Common myeloid progenitor, CD34-positive (primary cell): ENCODE measurements at regions not wholly inside any gene's neighbourhood (a gene's known extent, or its start where the extent isn't known, plus 50 kb on each side); places are given as distances from the start of the nearest gene placed in this dataset.

Experiments
- CTCF ChIA-PET: fragments of 350-600 bp; sonication (Branson Sonifier 250); formaldehyde crosslinking; loops from one replicate; lab custom pipeline; 2021; ENCODE audit warnings: antibody characterized with exemption; lab: Charles Lee
- POLR2A ChIA-PET: fragments of 350-600 bp; sonication (Branson Sonifier 250); formaldehyde crosslinking; loops from one replicate; lab custom pipeline; 2021; ENCODE audit warnings: antibody characterized with exemption; lab: Charles Lee
- DNase-seq, 3 donors: peaks; one replicate each; pipeline versions ENCODE4 v3.0.0 to v3.0.0-alpha.2; 2013
- H3K27ac ChIP-seq, 2 experiments: 1 replicate in 1 of 2; 2 replicates in 1 of 2; pipeline ENCODE4 v1.7.0; 2013; ENCODE audit warnings: inconsistent platforms in 2 of 2, low read length in 2 of 2, mild to moderate bottlenecking in 2 of 2, low read depth in 1 of 2, moderate library complexity in 1 of 2; ENCODE audit not compliant: severe bottlenecking in 2 of 2, insufficient read depth in 1 of 2, poor library complexity in 1 of 2
- H3K27me3 ChIP-seq, 5 experiments: replicated peaks in 2 of 5; 1 replicate in 3 of 5; 2 replicates in 2 of 5; pipeline versions ENCODE4 v1.6.1 to v1.7.0; 2013; ENCODE audit warnings: low read length in 4 of 5, mild to moderate bottlenecking in 2 of 5, moderate library complexity in 2 of 5, inconsistent platforms in 1 of 5; ENCODE audit not compliant: insufficient read depth in 5 of 5, control insufficient read depth in 4 of 5
- H3K36me3 ChIP-seq, 4 experiments: 1 replicate in 2 of 4; 2 replicates in 2 of 4; pipeline versions ENCODE4 v1.6.1 to v1.7.0; 2013; ENCODE audit warnings: low read length in 3 of 4, control low read depth in 1 of 4, mild to moderate bottlenecking in 1 of 4; ENCODE audit not compliant: control insufficient read depth in 4 of 4, insufficient read depth in 4 of 4
- H3K4me1 ChIP-seq, 4 experiments: 1 replicate in 3 of 4; 2 replicates in 1 of 4; pipeline versions ENCODE4 v1.6.1 to v1.7.1; 2013; ENCODE audit warnings: low read length in 3 of 4, mild to moderate bottlenecking in 3 of 4, control low read depth in 1 of 4, inconsistent platforms in 1 of 4, moderate library complexity in 1 of 4; ENCODE audit not compliant: control insufficient read depth in 4 of 4, insufficient read depth in 4 of 4; ENCODE audit errors: control extremely low read depth in 1 of 4
- H3K4me3 ChIP-seq, 7 experiments: 1 replicate in 4 of 7; 2 replicates in 3 of 7; pipeline versions ENCODE4 v1.5.1 to v1.7.0; 2013; ENCODE audit warnings: mild to moderate bottlenecking in 7 of 7, low read length in 6 of 7, moderate library complexity in 6 of 7, inconsistent platforms in 2 of 7, low read depth in 2 of 7, control low read depth in 1 of 7; ENCODE audit not compliant: insufficient read depth in 4 of 7, control insufficient read depth in 1 of 7; ENCODE audit errors: extremely low read depth in 1 of 7
- H3K9me3 ChIP-seq, 5 experiments: 1 replicate in 4 of 5; 2 replicates in 1 of 5; pipeline versions ENCODE4 v1.6.1 to v1.7.1; 2013; ENCODE audit warnings: low read length in 4 of 5, mild to moderate bottlenecking in 2 of 5, inconsistent platforms in 1 of 5, low read depth in 1 of 5, moderate library complexity in 1 of 5; ENCODE audit not compliant: control insufficient read depth in 4 of 5, insufficient read depth in 2 of 5; ENCODE audit errors: control extremely low read depth in 1 of 5
- WGBS: methylation state at CpG from one replicate; pipeline ENCODE4 v1.1.5; 2013; ENCODE audit not compliant: insufficient coverage; 5-methylcytosine and 5-hydroxymethylcytosine counted together

DNA sequence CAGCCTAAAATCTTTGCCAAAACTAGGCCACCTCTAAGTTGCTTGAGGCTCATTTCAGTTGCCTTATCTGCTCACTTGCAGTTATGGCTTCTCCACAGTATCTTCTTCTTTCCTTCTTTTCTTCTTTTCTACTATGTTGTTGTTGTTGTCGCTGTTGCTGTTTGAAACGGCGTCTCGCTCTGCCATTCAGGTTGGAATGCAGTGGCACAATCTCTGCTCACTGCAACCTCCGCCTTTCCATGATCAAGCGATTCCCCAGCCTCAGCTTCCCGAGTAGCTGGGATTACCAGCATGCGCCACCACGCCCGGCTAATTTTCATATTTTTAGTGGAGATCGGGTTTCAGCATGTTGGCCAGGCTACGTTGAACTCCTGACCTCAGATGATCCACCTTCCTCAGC, 210.8 kb upstream of the NR2F2 start:
- WGBS, result 93% methylated on average over 12 of the region's 12 CpGs
- no peak for DNase-seq
- H3K27me3 ChIP-seq, result peaks cover 0 to 2% (median 0%) of the 10 kb centered on the region in 5 experiments
- H3K27ac ChIP-seq, result no peak overlapping the region
- H3K9me3 ChIP-seq, result no peaks in the 10 kb centered on the region
- H3K4me1 ChIP-seq, result no peaks in the 10 kb centered on the region
- no peaks in the 10 kb centered on the region for H3K36me3 ChIP-seq
- ChIA-PET CTCF (no interaction called here), POLR2A (no interaction called here)
- H3K4me3 ChIP-seq, result no peak overlapping the region

DNA sequence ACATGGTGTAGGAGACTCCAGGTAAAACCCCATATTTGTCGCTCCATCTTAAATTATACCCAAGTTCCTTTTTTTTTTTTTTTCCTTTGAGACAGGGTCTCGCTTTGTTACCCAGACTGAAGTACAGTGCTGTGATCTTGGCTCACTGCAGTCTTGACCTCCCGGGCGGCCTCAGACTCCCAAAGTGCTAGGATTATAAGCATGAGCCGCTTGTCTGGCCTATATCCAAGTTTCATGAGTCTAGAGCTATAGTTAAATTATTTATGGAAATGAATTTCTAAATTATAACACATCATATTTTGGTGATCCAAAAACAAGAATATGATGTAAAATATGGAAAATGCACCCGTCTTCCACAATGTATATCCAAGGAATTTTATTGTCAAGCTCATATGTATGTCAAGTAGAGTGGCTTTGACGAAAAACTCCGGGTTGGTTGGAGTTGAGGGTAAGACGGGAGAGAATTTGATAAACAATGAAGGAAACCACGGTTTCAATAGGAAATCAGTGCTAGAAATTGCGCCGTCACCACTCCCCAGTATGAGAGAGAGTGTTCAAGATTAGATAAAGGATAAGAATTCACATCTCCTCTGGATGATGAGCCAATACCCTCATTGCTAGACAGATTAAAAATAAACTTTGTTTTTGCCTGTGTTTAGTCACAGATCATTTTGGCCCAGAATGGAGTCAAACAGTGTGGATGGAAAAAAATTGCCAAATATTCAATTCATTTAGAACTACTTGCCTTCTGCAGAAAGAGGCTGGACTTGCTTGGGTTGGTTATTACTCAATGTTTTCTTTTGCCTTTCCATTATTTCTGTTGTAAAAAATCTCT, 209.2 kb upstream of the NR2F2 start:
- Histone ChIP-seq H3K4me3 (no peak overlapping the region), H3K27me3 (peaks cover 0 to 2% (median 0%) of the 10 kb centered on the region in 5 experiments), H3K27ac (no peak overlapping the region), H3K4me1 (no peaks in the 10 kb centered on the region), H3K36me3 (no peaks in the 10 kb centered on the region), H3K9me3 (no peaks in the 10 kb centered on the region)
- WGBS, result 86% methylated on average over 6 of the region's 12 CpGs
- ChIA-PET POLR2A (no interaction called here), CTCF (no interaction called here)
- no peak for DNase-seq

DNA sequence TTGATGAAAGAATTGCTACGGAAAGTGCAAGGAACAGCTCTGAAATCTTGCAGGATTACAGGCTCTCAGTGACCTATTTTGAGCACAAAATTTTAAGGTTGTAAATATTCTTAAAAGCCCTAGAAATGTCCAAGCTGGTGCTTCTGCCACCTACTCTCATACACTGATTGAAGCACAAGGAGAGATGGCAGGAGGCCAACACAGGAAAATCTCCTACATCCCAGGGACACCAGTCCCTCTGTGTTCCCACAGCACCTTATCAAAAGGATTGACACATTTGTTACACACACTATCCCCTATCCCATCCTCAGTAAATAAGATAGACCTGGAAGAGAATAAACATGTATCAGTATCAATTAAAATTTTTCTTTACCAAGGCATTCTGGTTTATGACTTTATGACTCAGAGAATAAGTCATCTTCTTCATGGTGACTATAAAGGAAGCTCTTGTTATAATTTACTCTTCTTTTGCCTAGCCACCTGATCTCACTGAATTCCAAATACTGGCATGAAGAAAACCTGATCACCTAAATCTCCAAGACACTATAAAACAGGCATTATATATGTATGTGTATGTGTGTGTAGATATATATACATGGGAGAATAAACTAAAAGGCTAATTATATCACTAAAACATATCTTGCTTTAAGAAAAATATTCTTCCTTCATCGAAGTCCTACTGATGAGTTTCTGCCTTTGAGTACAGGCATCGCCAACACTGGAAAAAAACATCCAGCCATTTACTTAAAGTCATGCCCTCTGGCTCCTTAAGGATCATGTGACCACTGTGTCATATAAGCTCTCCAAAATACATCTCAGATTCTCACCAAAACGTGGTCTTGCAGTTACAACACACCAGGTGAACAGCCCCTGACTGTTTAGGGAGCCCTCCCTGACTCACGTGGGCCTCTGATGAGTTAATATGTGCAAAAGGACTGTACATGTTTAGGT, 208.1 kb upstream of the NR2F2 start:
- Histone ChIP-seq H3K4me3 (no peak overlapping the region), H3K27ac (no peak overlapping the region), H3K27me3 (peaks cover 0 to 2% (median 0%) of the 10 kb centered on the region in 5 experiments), H3K4me1 (no peaks in the 10 kb centered on the region), H3K9me3 (no peaks in the 10 kb centered on the region), H3K36me3 (no peaks in the 10 kb centered on the region)
- DNase-seq, result no peak
- WGBS, result 92% methylated on average over 2 of the region's 5 CpGs
- POLR2A ChIA-PET, result interaction anchor here (0.5 kb wide), 1 partner anchor 814 kb away, joined by 3 read pairs; no protein-coding TSS in a partner anchor
- CTCF ChIA-PET, result interaction anchor here (0.7 kb wide), 1 partner anchor 781 kb away, joined by 3 read pairs; no protein-coding TSS in a partner anchor

- ChIA-PET POLR2A (interaction anchor here (0.5 kb wide), 1 partner anchor 815 kb away, joined by 3 read pairs; no protein-coding TSS in a partner anchor), CTCF (interaction anchor here (0.7 kb wide), 1 partner anchor 780 kb away, joined by 3 read pairs; no protein-coding TSS in a partner anchor)
- Histone ChIP-seq H3K9me3 (no peaks in the 10 kb centered on the region), H3K36me3 (no peaks in the 10 kb centered on the region), H3K4me3 (no peak overlapping the region), H3K27ac (no peak overlapping the region), H3K4me1 (no peaks in the 10 kb centered on the region), H3K27me3 (peaks cover 0 to 2% (median 0%) of the 10 kb centered on the region in 5 experiments)
- no peak for DNase-seq
- 89% methylated on average over 4 of the region's 7 CpGs for WGBS
These were observed 207.5 kb upstream of the NR2F2 start for GRCh38 chr15:96123028-96123400.

GRCh38 chr15:96123630-96124187, 206.8 kb upstream of the NR2F2 start:
- no peaks in the 10 kb centered on the region for H3K36me3 ChIP-seq
- no CpG with 5 or more reads among the region's 5 CpGs for WGBS
- POLR2A ChIA-PET, result no interaction called here
- H3K4me3 ChIP-seq, result no peak overlapping the region
- no peaks in the 10 kb centered on the region for H3K4me1 ChIP-seq
- no peaks in the 10 kb centered on the region for H3K9me3 ChIP-seq
- CTCF ChIA-PET, result interaction anchor here (0.7 kb wide), 1 partner anchor 779 kb away, joined by 3 read pairs; no protein-coding TSS in a partner anchor
- H3K27ac ChIP-seq, result no peak overlapping the region
- H3K27me3 ChIP-seq, result peaks cover 0 to 2% (median 0%) of the 10 kb centered on the region in 5 experiments
- no peak for DNase-seq

DNA sequence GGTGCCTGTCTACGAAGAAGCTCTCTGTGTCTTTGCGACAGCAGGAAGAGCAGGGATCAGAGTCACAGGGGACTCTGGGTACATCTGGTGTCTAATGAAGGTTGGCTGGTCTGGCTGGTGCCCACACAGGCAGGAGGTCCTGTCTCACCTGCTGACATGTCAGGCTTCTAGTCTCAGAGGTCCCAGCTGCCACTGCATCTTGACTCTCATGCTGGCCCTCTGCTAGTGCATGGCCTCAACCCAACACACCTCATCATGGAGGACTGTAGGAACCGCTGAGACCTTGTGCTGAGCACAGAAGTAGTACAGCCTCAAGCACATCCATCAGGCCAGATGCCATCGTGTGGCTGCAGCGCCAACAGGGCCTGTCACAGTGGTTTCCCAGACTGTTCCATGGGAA, 206.1 kb upstream of the NR2F2 start:
- DNase-seq, result no peak
- peaks cover 0 to 5% (median 0%) of the 10 kb centered on the region in 5 experiments for H3K27me3 ChIP-seq
- POLR2A ChIA-PET, result interaction anchor here (0.6 kb wide), 1 partner anchor 177 kb away, joined by 5 read pairs; no protein-coding TSS in a partner anchor
- H3K27ac ChIP-seq, result no peak overlapping the region
- CTCF ChIA-PET, result no interaction called here
- 92% methylated on average over 4 of the region's 5 CpGs for WGBS
- H3K4me3 ChIP-seq, result no peak overlapping the region
- H3K4me1 ChIP-seq, result no peaks in the 10 kb centered on the region
- H3K36me3 ChIP-seq, result no peaks in the 10 kb centered on the region
- H3K9me3 ChIP-seq, result no peaks in the 10 kb centered on the region
